ENCODE measurements at regions not wholly inside any gene's neighbourhood (a gene's known extent, or its start where the extent isn't known, plus 50 kb on each side); places are given as distances from the start of the nearest gene placed in this dataset.

- no peak overlapping the region for H3K4me2 ChIP-seq (replicated peaks; ENCODE audit: low read depth, low read length, poor library complexity, severe bottlenecking)
- no peak overlapping the region for H3K9ac ChIP-seq (ENCODE audit: low read length)
- CTCF ChIA-PET = no interaction called here
- H3K4me1 ChIP-seq (ENCODE audit: control insufficient read depth in 2 of 2, insufficient read depth in 2 of 2, low read length in 2 of 2) = no peaks in the 10 kb centered on the region
- peaks cover 0 to 1% (median 0%) of the 10 kb centered on the region in 4 experiments for H3K27me3 ChIP-seq (replicated peaks in 1 of 4; ENCODE audit: control extremely low read depth in 1 of 4, control insufficient read depth in 3 of 4, insufficient read depth in 4 of 4, low read length in 3 of 4)
- no peak overlapping the region for H3K27ac ChIP-seq (ENCODE audit: low read length in 2 of 2)
- H3K9me3 ChIP-seq (ENCODE audit: control extremely low read depth in 1 of 3, control insufficient read depth in 2 of 3, insufficient read depth in 1 of 3, low read length in 2 of 3) = peaks cover 0 to 5% (median 0%) of the 10 kb centered on the region in 3 donors
- Mint-ChIP-seq H3K4me3 (no peak overlapping the region), H3K27ac (no peak overlapping the region), H3K27me3 (peaks cover 3% of the 10 kb centered on the region), H3K4me1 (no peaks in the 10 kb centered on the region), H3K9me3 (ENCODE audit: insufficient read depth) (peaks cover 2% of the 10 kb centered on the region)
- no peaks in the 10 kb centered on the region for H3K36me3 ChIP-seq (replicated peaks in 1 of 2; ENCODE audit: control extremely low read depth in 1 of 2, control insufficient read depth in 1 of 2, extremely low read depth in 1 of 2, insufficient read depth in 2 of 2, low read length in 1 of 2)
- H4K20me1 ChIP-seq (ENCODE audit: control insufficient read depth, insufficient read depth, low read length, poor library complexity, severe bottlenecking) = no peaks in the 10 kb centered on the region
- ATAC-seq (ENCODE audit: low read depth) = no peak
- no peak for DNase-seq
- H3K4me3 ChIP-seq (ENCODE audit: control extremely low read depth in 1 of 5, extremely low read depth in 1 of 5, insufficient read depth in 1 of 5, low read depth in 2 of 5, low read length in 4 of 5) = no peak overlapping the region
- TF ChIP-seq CTCF (IDR thresholded peaks at IDR 0.05) (no peak), EZH2 (IDR thresholded peaks at IDR 0.05; ENCODE audit: borderline replicate concordance, insufficient read depth, low read depth, low read length, poor library complexity, severe bottlenecking) (no peak)
- no peak overlapping the region for H2AFZ ChIP-seq (ENCODE audit: insufficient read depth, low read depth, low read length, poor library complexity, severe bottlenecking)
- no peaks in the 10 kb centered on the region for H3K79me2 ChIP-seq (ENCODE audit: control insufficient read depth, insufficient read depth, low read length)
- POLR2A ChIA-PET = no interaction called here
- WGBS (ENCODE audit: insufficient coverage) = 82% methylated on average over 28 of the region's 29 CpGs
- intact Hi-C loops (cut with micrococcal nuclease) = no loop called here
Measured at GRCh38 chr9:135402739-135403695, 76.6 kb upstream of the PPP1R26 start.

- Mint-ChIP-seq H3K4me1 (no peaks in the 10 kb centered on the region), H3K27me3 (peaks cover 7% of the 10 kb centered on the region), H3K27ac (no peak overlapping the region), H3K4me3 (no peak overlapping the region), H3K9me3 (ENCODE audit: insufficient read depth) (peaks cover 2% of the 10 kb centered on the region)
- TF ChIP-seq CTCF (IDR thresholded peaks at IDR 0.05) (no peak), EZH2 (IDR thresholded peaks at IDR 0.05; ENCODE audit: borderline replicate concordance, insufficient read depth, low read depth, low read length, poor library complexity, severe bottlenecking) (no peak)
- WGBS (ENCODE audit: insufficient coverage) = 71% methylated on average over 6 of the region's 11 CpGs
- intact Hi-C loops (cut with micrococcal nuclease) = no loop called here
- Histone ChIP-seq H3K9ac (ENCODE audit: low read length) (no peak overlapping the region), H3K27me3 (replicated peaks in 1 of 4; ENCODE audit: control extremely low read depth in 1 of 4, control insufficient read depth in 3 of 4, insufficient read depth in 4 of 4, low read length in 3 of 4) (peaks cover 0 to 3% (median 0%) of the 10 kb centered on the region in 4 experiments), H4K20me1 (ENCODE audit: control insufficient read depth, insufficient read depth, low read length, poor library complexity, severe bottlenecking) (no peaks in the 10 kb centered on the region), H3K4me2 (replicated peaks; ENCODE audit: low read depth, low read length, poor library complexity, severe bottlenecking) (no peak overlapping the region), H3K4me1 (ENCODE audit: control insufficient read depth in 2 of 2, insufficient read depth in 2 of 2, low read length in 2 of 2) (no peaks in the 10 kb centered on the region), H3K27ac (ENCODE audit: low read length in 2 of 2) (no peak overlapping the region), H2AFZ (ENCODE audit: insufficient read depth, low read depth, low read length, poor library complexity, severe bottlenecking) (no peak overlapping the region), H3K79me2 (ENCODE audit: control insufficient read depth, insufficient read depth, low read length) (no peaks in the 10 kb centered on the region), H3K4me3 (ENCODE audit: control extremely low read depth in 1 of 5, extremely low read depth in 1 of 5, insufficient read depth in 1 of 5, low read depth in 2 of 5, low read length in 4 of 5) (no peak overlapping the region), H3K36me3 (replicated peaks in 1 of 2; ENCODE audit: control extremely low read depth in 1 of 2, control insufficient read depth in 1 of 2, extremely low read depth in 1 of 2, insufficient read depth in 2 of 2, low read length in 1 of 2) (no peaks in the 10 kb centered on the region), H3K9me3 (ENCODE audit: control extremely low read depth in 1 of 3, control insufficient read depth in 2 of 3, insufficient read depth in 1 of 3, low read length in 2 of 3) (peaks cover 0 to 7% (median 0%) of the 10 kb centered on the region in 3 donors)
- POLR2A ChIA-PET = no interaction called here
- CTCF ChIA-PET = no interaction called here
- no peak for DNase-seq
- no peak for ATAC-seq (ENCODE audit: low read depth)
Measured at GRCh38 chr9:135403733-135404450, 75.7 kb upstream of the PPP1R26 start.
